ENCODE measurements at regions not wholly inside any gene's neighbourhood (a gene's known extent, or its start where the extent isn't known, plus 50 kb on each side); places are given as distances from the start of the nearest gene placed in this dataset.

DNA sequence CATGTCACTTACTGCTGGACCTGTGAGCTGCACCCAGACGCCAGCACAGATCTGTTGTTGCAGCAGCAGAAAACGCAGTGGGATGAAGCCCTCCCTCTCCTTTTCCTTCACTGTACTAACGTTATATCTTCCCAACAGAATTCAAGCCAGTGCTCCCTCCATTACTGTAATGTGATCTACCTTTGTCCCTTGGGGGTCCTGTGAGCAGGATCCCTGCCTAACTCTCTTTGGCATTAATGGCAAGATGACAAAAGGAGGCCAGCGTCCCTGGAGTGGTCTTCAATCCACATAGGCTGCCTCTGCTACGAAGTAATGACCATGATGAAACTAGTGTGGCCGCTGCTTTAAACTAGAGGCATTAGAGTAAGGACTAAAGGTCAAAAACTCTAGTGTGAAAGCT is 69.3 kb upstream of the SOX14 start:
- TF ChIP-seq GATA2 (IDR thresholded peaks at IDR 0.05; ENCODE audit: low read depth, low read length) (no peak), GATA3 (IDR thresholded peaks at IDR 0.05; ENCODE audit: low read depth, low read length) (no peak)

DNA sequence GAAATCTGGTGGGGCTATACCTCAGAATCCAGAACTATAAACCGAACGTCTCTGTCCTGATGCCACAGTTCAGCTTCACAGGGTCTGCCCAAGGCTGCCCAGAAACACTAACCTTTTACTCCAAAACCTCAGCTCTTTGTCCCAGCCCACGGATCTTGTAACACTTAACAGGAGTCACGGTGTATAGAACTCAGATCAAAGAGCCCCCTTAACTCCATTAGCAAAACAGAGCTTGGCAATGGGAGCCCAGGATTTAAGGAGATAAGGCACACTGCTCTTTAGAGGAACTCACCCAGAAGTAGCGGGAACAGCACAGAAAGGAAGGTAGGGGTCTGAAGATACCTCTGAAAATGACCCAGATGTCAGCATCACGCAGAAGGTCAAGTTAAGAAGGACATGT is 68.8 kb upstream of the SOX14 start:
- TF ChIP-seq GATA2 (IDR thresholded peaks at IDR 0.05; ENCODE audit: low read depth, low read length) (no peak), GATA3 (IDR thresholded peaks at IDR 0.05; ENCODE audit: low read depth, low read length) (no peak)

DNA sequence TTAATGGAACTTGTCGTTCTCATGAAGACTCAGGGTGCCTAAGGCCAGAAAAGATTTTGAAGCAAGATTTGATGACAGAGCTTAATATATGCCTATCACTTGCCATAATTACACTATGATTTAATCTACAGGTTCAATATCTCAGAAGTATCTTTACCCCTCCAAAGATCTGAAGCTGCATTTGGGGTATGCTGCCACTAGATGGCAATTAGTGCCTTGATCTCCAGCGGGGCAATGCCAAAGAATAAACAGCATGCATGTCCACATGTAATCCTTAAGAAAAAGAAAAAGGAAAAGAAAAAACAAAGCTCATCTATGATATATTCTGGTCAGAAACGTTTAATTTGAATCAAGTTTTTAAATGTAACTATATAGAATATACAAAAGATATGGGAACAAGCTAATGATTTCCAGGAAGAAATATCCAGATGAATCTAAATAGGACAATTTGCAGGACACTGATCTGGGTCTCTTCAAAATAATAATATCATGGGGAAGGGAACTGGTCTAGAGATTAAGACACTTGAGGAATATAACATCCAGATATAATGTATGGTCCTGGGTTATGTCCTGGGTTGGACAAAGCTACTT is 55.0 kb upstream of the SOX14 start:
- TF ChIP-seq GATA3 (IDR thresholded peaks at IDR 0.05; ENCODE audit: low read depth, low read length) (no peak), GATA2 (IDR thresholded peaks at IDR 0.05; ENCODE audit: low read depth, low read length) (no peak; the same call in 1 of the 2 replicates)

Data from SH-SY5Y (cell line).